ENCODE measurements at regions not wholly inside any gene's neighbourhood (a gene's known extent, or its start where the extent isn't known, plus 50 kb on each side); places are given as distances from the start of the nearest gene placed in this dataset.

GRCh38 chr2:204346906-204347305 is 198.4 kb upstream of the PARD3B start:
- ChIA-PET POLR2A (ENCODE audit: partially characterized antibody) (no interaction called here), CTCF (ENCODE audit: partially characterized antibody) (no interaction called here)
- DNase-seq = no peak

GRCh38 chr2:204353823-204354222 is 191.5 kb upstream of the PARD3B start:
- Histone ChIP-seq H3K4me1 (ENCODE audit: insufficient read depth, low read length) (no peaks in the 10 kb centered on the region), H3K27me3 (ENCODE audit: insufficient read depth, low read length) (no peaks in the 10 kb centered on the region), H3K4me3 (ENCODE audit: low read length in 2 of 2) (no peak overlapping the region), H3K27ac (ENCODE audit: low read depth, low read length) (no peak overlapping the region), H3K9me3 (ENCODE audit: control insufficient read depth in 1 of 2, low read length in 2 of 2) (no peaks in the 10 kb centered on the region), H3K36me3 (ENCODE audit: insufficient read depth, low read length) (no peaks in the 10 kb centered on the region)
- Mint-ChIP-seq H3K27me3 (peaks cover 10 to 19% of the 10 kb centered on the region in 2 donors), H3K36me3 (no peaks in the 10 kb centered on the region), H3K4me3 (no peak overlapping the region), H3K27ac (no peak overlapping the region), H3K4me1 (no peaks in the 10 kb centered on the region), H3K9me3 (no peaks in the 10 kb centered on the region)
- intact Hi-C loops (cut with micrococcal nuclease) = no loop called here
- ChIA-PET CTCF (ENCODE audit: partially characterized antibody) (no interaction called here), POLR2A (ENCODE audit: partially characterized antibody) (no interaction called here)
- no peak for DNase-seq

More at GRCh38 chr2:204346906-204347305, 198.4 kb upstream of the PARD3B start:
- Mint-ChIP-seq H3K36me3 (no peaks in the 10 kb centered on the region), H3K27ac (no peak overlapping the region), H3K4me3 (no peak overlapping the region), H3K27me3 (peaks cover 3 to 11% of the 10 kb centered on the region in 2 donors), H3K4me1 (no peaks in the 10 kb centered on the region), H3K9me3 (no peaks in the 10 kb centered on the region)
- Histone ChIP-seq H3K9me3 (ENCODE audit: control insufficient read depth in 1 of 2, low read length in 2 of 2) (no peaks in the 10 kb centered on the region), H3K4me3 (ENCODE audit: low read length in 2 of 2) (no peak overlapping the region), H3K36me3 (ENCODE audit: insufficient read depth, low read length) (no peaks in the 10 kb centered on the region), H3K4me1 (ENCODE audit: insufficient read depth, low read length) (no peaks in the 10 kb centered on the region), H3K27me3 (ENCODE audit: insufficient read depth, low read length) (no peaks in the 10 kb centered on the region), H3K27ac (ENCODE audit: low read depth, low read length) (no peak overlapping the region)
- intact Hi-C loops (cut with micrococcal nuclease) = no loop called here

- no peak overlapping the region for H3K4me3 Mint-ChIP-seq
- ChIA-PET POLR2A (ENCODE audit: partially characterized antibody) (no interaction called here), CTCF (ENCODE audit: partially characterized antibody) (no interaction called here)
- H3K4me1 Mint-ChIP-seq = no peaks in the 10 kb centered on the region
- Histone ChIP-seq H3K4me1 (ENCODE audit: insufficient read depth, low read length) (no peaks in the 10 kb centered on the region), H3K27ac (ENCODE audit: low read depth, low read length) (no peak overlapping the region), H3K4me3 (ENCODE audit: low read length in 2 of 2) (no peak overlapping the region), H3K27me3 (ENCODE audit: insufficient read depth, low read length) (no peaks in the 10 kb centered on the region), H3K36me3 (ENCODE audit: insufficient read depth, low read length) (no peaks in the 10 kb centered on the region), H3K9me3 (ENCODE audit: control insufficient read depth in 1 of 2, low read length in 2 of 2) (no peaks in the 10 kb centered on the region)
- no peak for DNase-seq
- no peaks in the 10 kb centered on the region for H3K36me3 Mint-ChIP-seq
- intact Hi-C loops (cut with micrococcal nuclease) = no loop called here
- H3K9me3 Mint-ChIP-seq = no peaks in the 10 kb centered on the region
- H3K27ac Mint-ChIP-seq = no peak overlapping the region
- peaks cover 10 to 19% of the 10 kb centered on the region in 2 donors for H3K27me3 Mint-ChIP-seq
These were observed 190.8 kb upstream of the PARD3B start for GRCh38 chr2:204354442-204354856.

- Histone ChIP-seq H3K36me3 (ENCODE audit: insufficient read depth, low read length) (no peaks in the 10 kb centered on the region), H3K27me3 (ENCODE audit: insufficient read depth, low read length) (no peaks in the 10 kb centered on the region), H3K4me1 (ENCODE audit: insufficient read depth, low read length) (no peaks in the 10 kb centered on the region), H3K4me3 (ENCODE audit: low read length in 2 of 2) (no peak overlapping the region), H3K9me3 (ENCODE audit: control insufficient read depth in 1 of 2, low read length in 2 of 2) (no peaks in the 10 kb centered on the region), H3K27ac (ENCODE audit: low read depth, low read length) (no peak overlapping the region)
- Mint-ChIP-seq H3K4me3 (no peak overlapping the region), H3K27me3 (peaks cover 10 to 17% of the 10 kb centered on the region in 2 donors), H3K9me3 (no peaks in the 10 kb centered on the region), H3K27ac (no peak overlapping the region), H3K4me1 (no peaks in the 10 kb centered on the region), H3K36me3 (no peaks in the 10 kb centered on the region)
- POLR2A ChIA-PET (ENCODE audit: partially characterized antibody) = no interaction called here
- DNase-seq = no peak
- CTCF ChIA-PET (ENCODE audit: partially characterized antibody) = no interaction called here
- intact Hi-C loops (cut with micrococcal nuclease) = no loop called here
These were observed 189.6 kb upstream of the PARD3B start for GRCh38 chr2:204355688-204356087.

- ChIA-PET POLR2A (ENCODE audit: partially characterized antibody) (no interaction called here), CTCF (ENCODE audit: partially characterized antibody) (no interaction called here)
- DNase-seq = no peak
- H3K36me3 Mint-ChIP-seq = no peaks in the 10 kb centered on the region
- H3K4me1 Mint-ChIP-seq = no peaks in the 10 kb centered on the region
- Histone ChIP-seq H3K36me3 (ENCODE audit: insufficient read depth, low read length) (no peaks in the 10 kb centered on the region), H3K4me1 (ENCODE audit: insufficient read depth, low read length) (no peaks in the 10 kb centered on the region), H3K9me3 (ENCODE audit: control insufficient read depth in 1 of 2, low read length in 2 of 2) (no peaks in the 10 kb centered on the region), H3K27ac (ENCODE audit: low read depth, low read length) (no peak overlapping the region), H3K27me3 (ENCODE audit: insufficient read depth, low read length) (no peaks in the 10 kb centered on the region), H3K4me3 (ENCODE audit: low read length in 2 of 2) (no peak overlapping the region)
- H3K9me3 Mint-ChIP-seq = no peaks in the 10 kb centered on the region
- H3K27me3 Mint-ChIP-seq = peaks cover 10 to 17% of the 10 kb centered on the region in 2 donors
- no peak overlapping the region for H3K27ac Mint-ChIP-seq
- intact Hi-C loops (cut with micrococcal nuclease) = no loop called here
- H3K4me3 Mint-ChIP-seq = no peak overlapping the region
These were observed 189.1 kb upstream of the PARD3B start for GRCh38 chr2:204356151-204356641.

- Histone ChIP-seq H3K36me3 (ENCODE audit: insufficient read depth, low read length) (no peaks in the 10 kb centered on the region), H3K4me1 (ENCODE audit: insufficient read depth, low read length) (no peaks in the 10 kb centered on the region), H3K27me3 (ENCODE audit: insufficient read depth, low read length) (no peaks in the 10 kb centered on the region), H3K9me3 (ENCODE audit: control insufficient read depth in 1 of 2, low read length in 2 of 2) (no peaks in the 10 kb centered on the region), H3K4me3 (ENCODE audit: low read length in 2 of 2) (no peak overlapping the region), H3K27ac (ENCODE audit: low read depth, low read length) (no peak overlapping the region)
- no peaks in the 10 kb centered on the region for H3K9me3 Mint-ChIP-seq
- no peak for DNase-seq
- CTCF ChIA-PET (ENCODE audit: partially characterized antibody) = no interaction called here
- POLR2A ChIA-PET (ENCODE audit: partially characterized antibody) = no interaction called here
- intact Hi-C loops (cut with micrococcal nuclease) = no loop called here
- H3K27me3 Mint-ChIP-seq = peaks cover 10 to 17% of the 10 kb centered on the region in 2 donors
- H3K4me1 Mint-ChIP-seq = no peaks in the 10 kb centered on the region
- H3K27ac Mint-ChIP-seq = no peak overlapping the region
- no peak overlapping the region for H3K4me3 Mint-ChIP-seq
- H3K36me3 Mint-ChIP-seq = no peaks in the 10 kb centered on the region
These were observed 188.0 kb upstream of the PARD3B start for GRCh38 chr2:204357286-204357685.

- no peak overlapping the region for H3K4me3 ChIP-seq (ENCODE audit: low read length in 2 of 2)
- H3K27ac Mint-ChIP-seq = no peak overlapping the region
- H3K4me3 Mint-ChIP-seq = no peak overlapping the region
These were observed 186.2 kb upstream of the PARD3B start for GRCh38 chr2:204359076-204359475.

More at GRCh38 chr2:204359076-204359475, 186.2 kb upstream of the PARD3B start:
- Histone ChIP-seq H3K27me3 (ENCODE audit: insufficient read depth, low read length) (no peaks in the 10 kb centered on the region), H3K27ac (ENCODE audit: low read depth, low read length) (no peak overlapping the region), H3K36me3 (ENCODE audit: insufficient read depth, low read length) (no peaks in the 10 kb centered on the region), H3K4me1 (ENCODE audit: insufficient read depth, low read length) (no peaks in the 10 kb centered on the region), H3K9me3 (ENCODE audit: control insufficient read depth in 1 of 2, low read length in 2 of 2) (no peaks in the 10 kb centered on the region)
- Mint-ChIP-seq H3K9me3 (no peaks in the 10 kb centered on the region), H3K36me3 (no peaks in the 10 kb centered on the region), H3K27me3 (peaks cover 10 to 12% of the 10 kb centered on the region in 2 donors), H3K4me1 (no peaks in the 10 kb centered on the region)
- CTCF ChIA-PET (ENCODE audit: partially characterized antibody) = no interaction called here
- no peak for DNase-seq
- intact Hi-C loops (cut with micrococcal nuclease) = no loop called here
- POLR2A ChIA-PET (ENCODE audit: partially characterized antibody) = no interaction called here

Data from CD4-positive, alpha-beta memory T cell (primary cell).